Pancreas (tissue), 10 donors: ENCODE measurements at regions not wholly inside any gene's neighbourhood (a gene's known extent, or its start where the extent isn't known, plus 50 kb on each side); places are given as distances from the start of the nearest gene placed in this dataset.

Experiments
- ATAC-seq, 4 donors: fragments of 200-7000 bp; cut with Tn5 transposase; one replicate each; pipeline versions ENCODE4 v1.8.0 to v1.9.1; 2020; ENCODE audit warnings: mild to moderate bottlenecking in 4 of 4, moderate library complexity in 4 of 4
- DNase-seq, 6 donors: peaks; one replicate each; pipeline ENCODE4 v3.0.0-alpha.2; 2020
- FAIRE-seq: peaks from 2 replicates; lab custom pipeline; 2012; peaks lifted over from hg19 to GRCh38; lab: Jason Lieb, UNC
- H3K27ac ChIP-seq, 4 donors: fragments of 200-600 bp; sonication (generic); 1 replicate in 3 of 4; 2 replicates in 1 of 4; pipeline versions ENCODE4 v1.5.0 to v1.8.0; 2020
- H3K27me3 ChIP-seq, 4 donors: fragments of 200-600 bp; one replicate each; pipeline ENCODE4 v1.8.0; 2021
- H3K36me3 ChIP-seq, 3 donors: fragments of 200-600 bp; sonication (generic) in 1 of 3; one replicate each; pipeline versions ENCODE4 v1.5.0 to v1.8.0; 2020 to 2021
- H3K4me1 ChIP-seq, 3 donors: fragments of 200-600 bp; one replicate each; pipeline ENCODE4 v1.8.0; 2021
- H3K4me3 ChIP-seq, 4 donors: fragments of 200-600 bp; sonication (generic) in 2 of 4; one replicate each; pipeline versions ENCODE4 v1.5.0 to v1.8.0; 2020 to 2021
- H3K9me3 ChIP-seq, 4 donors: fragments of 200-600 bp; one replicate each; pipeline ENCODE4 v1.8.0; 2021
- WGBS, 2 donors: extraction: QIAGEN DNeasy Blood & Tissue Kit; methylation state at CpG; one replicate each; pipeline ENCODE4 v1.1.7; 2013; 5-methylcytosine and 5-hydroxymethylcytosine counted together
- intact Hi-C, 3 donors: fragments of 100-400 bp; cut with DNase I; formaldehyde crosslinking; loops; one replicate each; pipeline versions ENCODE4 v1.11.1 to v1.14.2; 2022
- TF ChIP-seq, protein P1 (sequence below), 4 donors: fragments of 200-600 bp; sonication (generic) in 3 of 4; IDR thresholded peaks; one replicate each; pipeline versions ENCODE4 v1.5.0 to v1.8.0; 2021; ENCODE audit warnings: antibody characterized with exemption in 4 of 4
- donor health status: healthy with polysubstance abuse.
- donor health status: DM: no; HTN: no; CAD: no; lungs with moderate emphysema.
- donor health status: DM: no; HTN: no; CAD: no.
- donor health status: control.
- donor health status: control.
- donor health status: Bipolar disorder and iron deficiency.
- donor health status: DM: yes; HTN: yes; CAD: no.
- donor health status: DM: no; HTN: no; CAD: no.
- donor health status: DM: no; HTN: no; CAD: no.
- donor health status: DM: yes; HTN: yes; CAD: no.

GRCh38 chr13:106152047-106152446 is 383.4 kb downstream of the EFNB2 start:
- Histone ChIP-seq H3K36me3 (no peaks in the 10 kb centered on the region), H3K9me3 (no peaks in the 10 kb centered on the region), H3K4me1 (no peaks in the 10 kb centered on the region), H3K27ac (no peak overlapping the region), H3K4me3 (no peak overlapping the region), H3K27me3 (no peaks in the 10 kb centered on the region)
- ATAC-seq, result no peak
- TF ChIP-seq, protein P1, sequence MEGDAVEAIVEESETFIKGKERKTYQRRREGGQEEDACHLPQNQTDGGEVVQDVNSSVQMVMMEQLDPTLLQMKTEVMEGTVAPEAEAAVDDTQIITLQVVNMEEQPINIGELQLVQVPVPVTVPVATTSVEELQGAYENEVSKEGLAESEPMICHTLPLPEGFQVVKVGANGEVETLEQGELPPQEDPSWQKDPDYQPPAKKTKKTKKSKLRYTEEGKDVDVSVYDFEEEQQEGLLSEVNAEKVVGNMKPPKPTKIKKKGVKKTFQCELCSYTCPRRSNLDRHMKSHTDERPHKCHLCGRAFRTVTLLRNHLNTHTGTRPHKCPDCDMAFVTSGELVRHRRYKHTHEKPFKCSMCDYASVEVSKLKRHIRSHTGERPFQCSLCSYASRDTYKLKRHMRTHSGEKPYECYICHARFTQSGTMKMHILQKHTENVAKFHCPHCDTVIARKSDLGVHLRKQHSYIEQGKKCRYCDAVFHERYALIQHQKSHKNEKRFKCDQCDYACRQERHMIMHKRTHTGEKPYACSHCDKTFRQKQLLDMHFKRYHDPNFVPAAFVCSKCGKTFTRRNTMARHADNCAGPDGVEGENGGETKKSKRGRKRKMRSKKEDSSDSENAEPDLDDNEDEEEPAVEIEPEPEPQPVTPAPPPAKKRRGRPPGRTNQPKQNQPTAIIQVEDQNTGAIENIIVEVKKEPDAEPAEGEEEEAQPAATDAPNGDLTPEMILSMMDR (IDR thresholded peaks at IDR 0.05), result no peak
- intact Hi-C loops, result no loop called here
- DNase-seq, result no peak
- FAIRE-seq, result no peak
- WGBS, 2 donors, result 61 to 75% methylated on average over 3 of the region's 3 CpGs

- Histone ChIP-seq H3K36me3 (no peaks in the 10 kb centered on the region), H3K4me1 (no peaks in the 10 kb centered on the region), H3K4me3 (no peak overlapping the region), H3K27ac (no peak overlapping the region), H3K27me3 (no peaks in the 10 kb centered on the region), H3K9me3 (no peaks in the 10 kb centered on the region)
- 73% methylated on average over 3 of the region's 3 CpGs for WGBS, 2 donors
- ATAC-seq (peak in 1 of 4 donors; percentile 14), DNase-seq (no peak), FAIRE-seq (no peak)
- intact Hi-C loops, result no loop called here
- TF ChIP-seq, protein P1 (IDR thresholded peaks at IDR 0.05), result no peak
These were observed 384.3 kb downstream of the EFNB2 start for GRCh38 chr13:106151056-106151699.

DNA sequence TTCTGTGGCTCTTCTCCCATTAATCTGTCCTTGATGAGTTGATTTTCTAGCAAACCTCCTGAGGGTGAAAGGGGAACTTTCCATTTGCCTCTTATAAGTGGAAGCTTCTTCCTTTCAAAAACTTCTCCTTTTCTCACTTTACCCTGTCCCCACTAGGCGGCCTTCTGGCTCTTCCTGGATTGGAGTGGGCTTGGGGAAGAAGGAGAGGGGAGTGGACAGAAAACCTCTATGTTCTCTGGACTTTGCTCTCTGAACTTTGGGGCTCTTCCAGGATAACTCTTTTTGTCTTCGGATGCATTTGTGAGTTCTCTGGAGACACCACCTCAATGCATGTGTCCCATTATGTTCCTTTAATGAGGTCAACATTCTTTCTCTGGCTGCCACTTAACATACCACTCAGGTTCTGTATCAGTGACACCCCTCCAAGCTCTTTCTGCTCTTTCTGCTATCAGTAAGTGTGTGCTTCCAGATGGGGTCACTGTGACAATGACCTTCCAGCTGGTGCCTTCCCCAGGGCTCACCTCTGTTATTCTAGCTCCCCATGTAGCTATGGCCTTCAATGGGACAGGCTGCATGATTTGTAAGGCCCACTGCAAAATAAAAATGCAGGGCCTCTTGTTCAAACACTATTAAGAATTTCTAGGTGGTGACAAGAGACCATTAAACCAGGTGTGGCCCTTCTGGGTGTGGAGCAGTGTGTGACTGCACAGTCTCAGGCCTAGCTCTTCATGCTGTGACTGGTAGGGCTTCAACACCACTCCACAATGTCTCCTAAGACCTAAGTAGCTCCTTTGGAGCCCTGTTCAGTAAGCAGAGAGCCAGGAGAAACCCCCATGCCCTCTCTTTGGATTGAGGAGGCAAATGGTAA is 389.2 kb downstream of the EFNB2 start:
- Histone ChIP-seq H3K4me1 (peaks cover 9 to 24% (median 18%) of the 10 kb centered on the region in 3 donors), H3K36me3 (no peaks in the 10 kb centered on the region), H3K27ac (no peak overlapping the region), H3K27me3 (no peaks in the 10 kb centered on the region), H3K4me3 (no peak overlapping the region), H3K9me3 (no peaks in the 10 kb centered on the region)
- no peak for ATAC-seq
- WGBS, 2 donors, result 80 to 85% methylated on average over 2 of the region's 2 CpGs
- intact Hi-C loops, result no loop called here
- TF ChIP-seq, protein P1 (IDR thresholded peaks at IDR 0.05), result no peak
- FAIRE-seq, result no peak
- no peak for DNase-seq

- DNase-seq (no peak), ATAC-seq (peak in 1 of 4 donors; percentile 26), FAIRE-seq (no peak)
- TF ChIP-seq, protein P1 (IDR thresholded peaks at IDR 0.05), result no peak
- H3K4me3 ChIP-seq, result no peak overlapping the region
- peaks cover 9 to 24% (median 18%) of the 10 kb centered on the region in 3 donors for H3K4me1 ChIP-seq
- intact Hi-C loops, result no loop called here
- peak overlapping the region in 2 of 4 donors; percentile 65 to 67 for H3K27ac ChIP-seq
- WGBS, 2 donors, result 52 to 65% methylated on average over 1 of the region's 1 CpG
- H3K36me3 ChIP-seq, result no peaks in the 10 kb centered on the region
- no peaks in the 10 kb centered on the region for H3K9me3 ChIP-seq
- no peaks in the 10 kb centered on the region for H3K27me3 ChIP-seq
These were observed 390.4 kb downstream of the EFNB2 start for GRCh38 chr13:106145070-106145469.
